Heart left ventricle (tissue), 13 donors: ENCODE measurements at regions not wholly inside any gene's neighbourhood (a gene's known extent, or its start where the extent isn't known, plus 50 kb on each side); places are given as distances from the start of the nearest gene placed in this dataset.

Experiments used
- CTCF ChIP-seq, 12 donors: fragments of 200-600 bp; sonication (generic) in 4 of 12; IDR thresholded peaks; one replicate each; pipeline versions ENCODE4 v1.5.0 to v1.8.0; 2018 to 2022; ENCODE audit warnings: antibody characterized with exemption in 12 of 12, mild to moderate bottlenecking in 5 of 12
- POLR2A ChIP-seq, 2 donors: fragments of 450-650 bp; IDR thresholded peaks; one replicate each; pipeline ENCODE4 v1.6.1; 2017; ENCODE audit warnings: antibody characterized with exemption in 2 of 2, mild to moderate bottlenecking in 2 of 2, moderate library complexity in 2 of 2
- donor health status: ischemic (EF 13 %, LVEDD 7.1; RV severe dilation, severe dysfunction).
- donor health status: DM: no; HTN: yes; CAD: no.
- donor health status: DM: no; HTN: no; CAD: no.
- donor health status: ischemic (EF 25% LVEDD 6.9; RV normal size, moderate dysfunction).
- donor health status: ischemic (EF 25% LVEDD 5.7; RV mildly dilated, moderate dysfunction).
- donor health status: ischemic (EF 35%, LVEDD 5.7; RV mildly dilated, moderate dysfunction).
- donor health status: nonischemic (EF 11% LVEDD 7.7; RV severe dilation, severe dysfunction).
- donor health status: DM: yes; HTN: yes; CAD: no.
- donor health status: PGD.
- donor health status: ischemic (EF 29% LVEDD 5.4; RV normal size, mild dysfunction).
- donor health status: nonischemic (EF 23%, LVEDD 6.1; RV moderate dilation, normal function).

DNA sequence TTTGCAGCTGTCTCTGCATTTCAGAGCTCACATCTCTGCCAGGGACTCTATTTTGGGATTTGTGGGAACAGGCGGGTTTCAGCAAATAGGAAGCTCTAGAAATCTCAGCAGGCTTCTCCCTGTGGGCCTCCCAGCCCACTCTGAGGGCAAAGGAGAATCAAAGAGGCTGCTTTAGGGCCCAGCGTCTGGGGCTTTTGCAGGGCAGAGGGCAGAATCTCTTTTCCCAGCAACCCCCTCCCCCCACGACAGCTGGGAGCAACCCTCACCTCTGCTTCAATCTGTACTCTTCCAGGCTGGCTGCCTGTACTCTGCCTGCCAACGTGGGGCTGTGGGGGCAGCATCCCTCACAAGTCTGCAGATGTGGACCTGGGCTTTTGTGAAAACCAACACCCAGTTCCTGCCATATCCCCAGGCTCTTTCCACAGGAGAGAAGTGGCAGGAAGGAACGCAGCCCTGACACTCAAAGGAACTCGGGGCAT is 529.6 kb upstream of the TBX3 start:
- no peak for TF ChIP-seq CTCF (IDR thresholded peaks at IDR 0.05)
- TF ChIP-seq POLR2A (IDR thresholded peaks at IDR 0.05), result no peak
